Upper lobe of left lung (tissue), 4 donors: ENCODE measurements at regions not wholly inside any gene's neighbourhood (a gene's known extent, or its start where the extent isn't known, plus 50 kb on each side); places are given as distances from the start of the nearest gene placed in this dataset.

Experiments
- EP300 ChIP-seq, 4 donors: sonication (generic); formaldehyde crosslinking; IDR thresholded peaks; one replicate each; pipeline ENCODE4 v1.5.1; 2017; ENCODE audit warnings: antibody characterized with exemption in 4 of 4, control low read depth in 2 of 4
- TF ChIP-seq, protein P1 (sequence below), 6 experiments: fragments of 450-650 bp in 4 of 6; fragments of 200-600 bp in 2 of 6; sonication (generic) in 2 of 6; IDR thresholded peaks; one replicate each; pipeline ENCODE4 v1.5.1; 2016 to 2019; ENCODE audit warnings: antibody characterized with exemption in 6 of 6

DNA sequence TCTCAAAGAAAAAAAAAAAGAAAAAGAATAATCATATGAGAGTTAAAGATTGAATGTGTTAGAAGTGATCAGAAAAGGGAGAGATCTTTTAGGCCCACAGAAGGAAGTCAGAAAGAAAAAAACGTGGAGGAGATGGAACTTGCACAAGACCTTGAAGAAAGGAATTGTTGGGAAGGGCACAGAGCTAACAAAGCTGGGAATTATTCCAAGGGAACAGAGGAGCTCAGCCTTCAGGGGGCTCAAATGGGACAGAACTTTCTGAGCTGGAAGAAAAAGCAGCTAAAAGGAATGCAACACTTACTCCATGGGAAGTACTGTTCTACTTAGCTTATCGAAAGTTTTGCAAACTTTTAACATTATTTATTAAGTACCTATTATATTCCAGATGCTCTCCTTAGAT lies 153.4 kb upstream of the ADRA1B start:
- TF ChIP-seq, protein P1, sequence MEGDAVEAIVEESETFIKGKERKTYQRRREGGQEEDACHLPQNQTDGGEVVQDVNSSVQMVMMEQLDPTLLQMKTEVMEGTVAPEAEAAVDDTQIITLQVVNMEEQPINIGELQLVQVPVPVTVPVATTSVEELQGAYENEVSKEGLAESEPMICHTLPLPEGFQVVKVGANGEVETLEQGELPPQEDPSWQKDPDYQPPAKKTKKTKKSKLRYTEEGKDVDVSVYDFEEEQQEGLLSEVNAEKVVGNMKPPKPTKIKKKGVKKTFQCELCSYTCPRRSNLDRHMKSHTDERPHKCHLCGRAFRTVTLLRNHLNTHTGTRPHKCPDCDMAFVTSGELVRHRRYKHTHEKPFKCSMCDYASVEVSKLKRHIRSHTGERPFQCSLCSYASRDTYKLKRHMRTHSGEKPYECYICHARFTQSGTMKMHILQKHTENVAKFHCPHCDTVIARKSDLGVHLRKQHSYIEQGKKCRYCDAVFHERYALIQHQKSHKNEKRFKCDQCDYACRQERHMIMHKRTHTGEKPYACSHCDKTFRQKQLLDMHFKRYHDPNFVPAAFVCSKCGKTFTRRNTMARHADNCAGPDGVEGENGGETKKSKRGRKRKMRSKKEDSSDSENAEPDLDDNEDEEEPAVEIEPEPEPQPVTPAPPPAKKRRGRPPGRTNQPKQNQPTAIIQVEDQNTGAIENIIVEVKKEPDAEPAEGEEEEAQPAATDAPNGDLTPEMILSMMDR (IDR thresholded peaks at IDR 0.05), result no peak
- TF ChIP-seq EP300 (IDR thresholded peaks at IDR 0.05), result no peak
